ENCODE measurements at regions not wholly inside any gene's neighbourhood (a gene's known extent, or its start where the extent isn't known, plus 50 kb on each side); places are given as distances from the start of the nearest gene placed in this dataset. TPM values are rescaled to one million over a fixed set of nuclear protein-coding genes. Genes with fewer than 3 reads are reported as not detected.

DNA sequence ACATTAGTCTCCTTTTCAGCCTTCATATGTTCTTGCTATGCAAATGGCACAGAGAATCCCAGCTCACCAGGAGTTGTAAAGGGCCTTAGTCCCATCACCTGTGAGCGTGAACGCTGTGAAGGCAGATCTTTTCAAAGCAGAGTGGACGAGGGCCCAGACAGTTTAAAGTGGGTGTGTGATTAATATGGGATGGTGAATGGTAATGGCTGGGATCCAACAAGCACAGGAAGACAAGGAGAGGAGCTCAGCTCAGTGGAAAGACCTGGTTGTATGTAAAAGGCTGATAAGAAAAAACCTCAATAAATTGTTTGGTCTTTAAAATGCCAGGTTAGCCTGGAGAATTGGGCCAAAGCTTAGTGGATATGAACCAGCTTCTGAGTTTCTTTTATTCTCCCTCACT, 326.2 kb downstream of the NYAP2 start:
- 60% methylated on average over 3 of the region's 3 CpGs for WGBS
- no peak overlapping the region for H3K27ac ChIP-seq (ENCODE audit: low read depth in 1 of 2, low read length in 2 of 2)
- no peak overlapping the region for H3K9ac ChIP-seq (ENCODE audit: low read depth in 1 of 2, low read length in 2 of 2)
- no peaks in the 10 kb centered on the region for H3K9me3 ChIP-seq (ENCODE audit: control insufficient read depth in 4 of 4, low read length in 3 of 4)
- DNase-seq (ENCODE audit: low spot score): no peak
- peaks cover 0 to 2% (median 0%) of the 10 kb centered on the region in 4 donors for H3K27me3 ChIP-seq (ENCODE audit: control insufficient read depth in 4 of 4, insufficient read depth in 4 of 4, low read length in 3 of 4)
- H3K36me3 ChIP-seq (ENCODE audit: control insufficient read depth in 4 of 4, insufficient read depth in 3 of 4, low read depth in 1 of 4, low read length in 3 of 4): no peaks in the 10 kb centered on the region
- H3K4me1 ChIP-seq (ENCODE audit: control insufficient read depth in 4 of 4, insufficient read depth in 4 of 4, low read length in 3 of 4): no peaks in the 10 kb centered on the region
- H3K4me3 ChIP-seq (ENCODE audit: low read depth in 1 of 3, low read length in 3 of 3): no peak overlapping the region
- TF ChIP-seq HNF4G (IDR thresholded peaks at IDR 0.05): no peak
- TF ChIP-seq RAD21 (IDR thresholded peaks at IDR 0.05): no peak
- no peak for TF ChIP-seq FOXA1 (IDR thresholded peaks at IDR 0.05)
- TF ChIP-seq YY1 (IDR thresholded peaks at IDR 0.05): no peak
- no peak for TF ChIP-seq SP1 (IDR thresholded peaks at IDR 0.05)
- no peak for TF ChIP-seq FOXA2 (IDR thresholded peaks at IDR 0.05)
- no peak for TF ChIP-seq GABPA (IDR thresholded peaks at IDR 0.05 in 1 of 2, conservative IDR thresholded peaks at IDR 0.05 in 1 of 2)
- no peak for TF ChIP-seq TAF1 (conservative IDR thresholded peaks at IDR 0.05)
- no peak for TF ChIP-seq JUND (IDR thresholded peaks at IDR 0.05)
- no peak for TF ChIP-seq HNF4A (conservative IDR thresholded peaks at IDR 0.05)
- TF ChIP-seq RXRA (IDR thresholded peaks at IDR 0.05): no peak
- TF ChIP-seq, protein P1, sequence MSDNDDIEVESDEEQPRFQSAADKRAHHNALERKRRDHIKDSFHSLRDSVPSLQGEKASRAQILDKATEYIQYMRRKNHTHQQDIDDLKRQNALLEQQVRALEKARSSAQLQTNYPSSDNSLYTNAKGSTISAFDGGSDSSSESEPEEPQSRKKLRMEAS (IDR thresholded peaks at IDR 0.05): no peak
- TF ChIP-seq, protein P2, sequence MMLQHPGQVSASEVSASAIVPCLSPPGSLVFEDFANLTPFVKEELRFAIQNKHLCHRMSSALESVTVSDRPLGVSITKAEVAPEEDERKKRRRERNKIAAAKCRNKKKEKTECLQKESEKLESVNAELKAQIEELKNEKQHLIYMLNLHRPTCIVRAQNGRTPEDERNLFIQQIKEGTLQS (IDR thresholded peaks at IDR 0.05): no peak
- no peak for TF ChIP-seq EGR1 (IDR thresholded peaks at IDR 0.05; ENCODE audit: low read depth in 2 of 2)
- TF ChIP-seq NR2F2 (IDR thresholded peaks at IDR 0.05): no peak
- TF ChIP-seq, protein P3, sequence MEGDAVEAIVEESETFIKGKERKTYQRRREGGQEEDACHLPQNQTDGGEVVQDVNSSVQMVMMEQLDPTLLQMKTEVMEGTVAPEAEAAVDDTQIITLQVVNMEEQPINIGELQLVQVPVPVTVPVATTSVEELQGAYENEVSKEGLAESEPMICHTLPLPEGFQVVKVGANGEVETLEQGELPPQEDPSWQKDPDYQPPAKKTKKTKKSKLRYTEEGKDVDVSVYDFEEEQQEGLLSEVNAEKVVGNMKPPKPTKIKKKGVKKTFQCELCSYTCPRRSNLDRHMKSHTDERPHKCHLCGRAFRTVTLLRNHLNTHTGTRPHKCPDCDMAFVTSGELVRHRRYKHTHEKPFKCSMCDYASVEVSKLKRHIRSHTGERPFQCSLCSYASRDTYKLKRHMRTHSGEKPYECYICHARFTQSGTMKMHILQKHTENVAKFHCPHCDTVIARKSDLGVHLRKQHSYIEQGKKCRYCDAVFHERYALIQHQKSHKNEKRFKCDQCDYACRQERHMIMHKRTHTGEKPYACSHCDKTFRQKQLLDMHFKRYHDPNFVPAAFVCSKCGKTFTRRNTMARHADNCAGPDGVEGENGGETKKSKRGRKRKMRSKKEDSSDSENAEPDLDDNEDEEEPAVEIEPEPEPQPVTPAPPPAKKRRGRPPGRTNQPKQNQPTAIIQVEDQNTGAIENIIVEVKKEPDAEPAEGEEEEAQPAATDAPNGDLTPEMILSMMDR (IDR thresholded peaks at IDR 0.05; ENCODE audit: low read depth, low read length, missing input control): no peak
- TF ChIP-seq, protein P4, sequence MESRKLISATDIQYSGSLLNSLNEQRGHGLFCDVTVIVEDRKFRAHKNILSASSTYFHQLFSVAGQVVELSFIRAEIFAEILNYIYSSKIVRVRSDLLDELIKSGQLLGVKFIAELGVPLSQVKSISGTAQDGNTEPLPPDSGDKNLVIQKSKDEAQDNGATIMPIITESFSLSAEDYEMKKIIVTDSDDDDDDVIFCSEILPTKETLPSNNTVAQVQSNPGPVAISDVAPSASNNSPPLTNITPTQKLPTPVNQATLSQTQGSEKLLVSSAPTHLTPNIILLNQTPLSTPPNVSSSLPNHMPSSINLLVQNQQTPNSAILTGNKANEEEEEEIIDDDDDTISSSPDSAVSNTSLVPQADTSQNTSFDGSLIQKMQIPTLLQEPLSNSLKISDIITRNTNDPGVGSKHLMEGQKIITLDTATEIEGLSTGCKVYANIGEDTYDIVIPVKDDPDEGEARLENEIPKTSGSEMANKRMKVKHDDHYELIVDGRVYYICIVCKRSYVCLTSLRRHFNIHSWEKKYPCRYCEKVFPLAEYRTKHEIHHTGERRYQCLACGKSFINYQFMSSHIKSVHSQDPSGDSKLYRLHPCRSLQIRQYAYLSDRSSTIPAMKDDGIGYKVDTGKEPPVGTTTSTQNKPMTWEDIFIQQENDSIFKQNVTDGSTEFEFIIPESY (IDR thresholded peaks at IDR 0.05): no peak
- TF ChIP-seq, protein P5, sequence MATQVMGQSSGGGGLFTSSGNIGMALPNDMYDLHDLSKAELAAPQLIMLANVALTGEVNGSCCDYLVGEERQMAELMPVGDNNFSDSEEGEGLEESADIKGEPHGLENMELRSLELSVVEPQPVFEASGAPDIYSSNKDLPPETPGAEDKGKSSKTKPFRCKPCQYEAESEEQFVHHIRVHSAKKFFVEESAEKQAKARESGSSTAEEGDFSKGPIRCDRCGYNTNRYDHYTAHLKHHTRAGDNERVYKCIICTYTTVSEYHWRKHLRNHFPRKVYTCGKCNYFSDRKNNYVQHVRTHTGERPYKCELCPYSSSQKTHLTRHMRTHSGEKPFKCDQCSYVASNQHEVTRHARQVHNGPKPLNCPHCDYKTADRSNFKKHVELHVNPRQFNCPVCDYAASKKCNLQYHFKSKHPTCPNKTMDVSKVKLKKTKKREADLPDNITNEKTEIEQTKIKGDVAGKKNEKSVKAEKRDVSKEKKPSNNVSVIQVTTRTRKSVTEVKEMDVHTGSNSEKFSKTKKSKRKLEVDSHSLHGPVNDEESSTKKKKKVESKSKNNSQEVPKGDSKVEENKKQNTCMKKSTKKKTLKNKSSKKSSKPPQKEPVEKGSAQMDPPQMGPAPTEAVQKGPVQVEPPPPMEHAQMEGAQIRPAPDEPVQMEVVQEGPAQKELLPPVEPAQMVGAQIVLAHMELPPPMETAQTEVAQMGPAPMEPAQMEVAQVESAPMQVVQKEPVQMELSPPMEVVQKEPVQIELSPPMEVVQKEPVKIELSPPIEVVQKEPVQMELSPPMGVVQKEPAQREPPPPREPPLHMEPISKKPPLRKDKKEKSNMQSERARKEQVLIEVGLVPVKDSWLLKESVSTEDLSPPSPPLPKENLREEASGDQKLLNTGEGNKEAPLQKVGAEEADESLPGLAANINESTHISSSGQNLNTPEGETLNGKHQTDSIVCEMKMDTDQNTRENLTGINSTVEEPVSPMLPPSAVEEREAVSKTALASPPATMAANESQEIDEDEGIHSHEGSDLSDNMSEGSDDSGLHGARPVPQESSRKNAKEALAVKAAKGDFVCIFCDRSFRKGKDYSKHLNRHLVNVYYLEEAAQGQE (IDR thresholded peaks at IDR 0.05): no peak

Small RNA genes lying in the stretch of these regions (small RNA-seq; reads per million reads assigned to genes)
- gene AC068138.1 (not detected), gene MIR5702 (not detected)

Measured in liver (tissue), 9 donors.